ENCODE measurements at regions not wholly inside any gene's neighbourhood (a gene's known extent, or its start where the extent isn't known, plus 50 kb on each side); places are given as distances from the start of the nearest gene placed in this dataset.

DNA sequence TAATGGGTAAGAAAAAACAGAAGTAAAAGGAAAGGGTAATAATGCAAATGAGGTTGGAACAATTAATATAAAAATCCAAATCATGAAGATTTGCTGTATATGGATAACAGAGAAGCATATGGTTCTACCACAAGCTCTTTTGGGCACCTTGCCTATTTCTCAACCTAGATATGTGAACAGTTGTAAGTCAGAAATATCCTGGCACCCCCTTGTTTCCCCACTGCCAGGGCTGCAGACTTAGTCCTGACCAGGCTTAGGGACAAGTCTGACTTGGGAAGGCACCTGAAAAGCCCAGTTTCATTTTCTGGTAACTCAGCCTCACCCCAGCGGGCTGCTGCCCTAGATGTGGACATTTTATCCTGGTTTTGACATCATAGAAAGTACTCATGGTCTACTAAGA, 183.2 kb upstream of the STAC start:
- no peak for DNase-seq

DNA sequence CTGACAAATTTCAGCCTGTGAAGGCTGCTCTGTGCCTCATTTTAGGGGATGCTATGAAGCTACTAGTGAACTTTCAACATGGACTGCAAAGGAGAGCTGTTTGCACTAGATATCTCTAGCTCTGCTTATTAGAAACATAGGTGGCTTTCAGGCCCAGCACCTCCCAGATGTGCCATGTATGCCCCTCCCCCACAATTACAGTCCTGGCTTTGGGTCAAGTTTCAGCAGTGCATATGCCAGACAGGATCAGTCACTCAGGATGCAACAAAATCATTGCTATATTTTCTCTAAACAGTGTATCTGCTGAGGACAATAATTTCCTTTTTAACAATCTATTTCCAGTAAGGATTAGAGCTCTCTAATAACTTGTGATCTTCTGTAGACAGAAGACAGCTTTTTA, 178.8 kb upstream of the STAC start:
- DNase-seq = no peak

DNA sequence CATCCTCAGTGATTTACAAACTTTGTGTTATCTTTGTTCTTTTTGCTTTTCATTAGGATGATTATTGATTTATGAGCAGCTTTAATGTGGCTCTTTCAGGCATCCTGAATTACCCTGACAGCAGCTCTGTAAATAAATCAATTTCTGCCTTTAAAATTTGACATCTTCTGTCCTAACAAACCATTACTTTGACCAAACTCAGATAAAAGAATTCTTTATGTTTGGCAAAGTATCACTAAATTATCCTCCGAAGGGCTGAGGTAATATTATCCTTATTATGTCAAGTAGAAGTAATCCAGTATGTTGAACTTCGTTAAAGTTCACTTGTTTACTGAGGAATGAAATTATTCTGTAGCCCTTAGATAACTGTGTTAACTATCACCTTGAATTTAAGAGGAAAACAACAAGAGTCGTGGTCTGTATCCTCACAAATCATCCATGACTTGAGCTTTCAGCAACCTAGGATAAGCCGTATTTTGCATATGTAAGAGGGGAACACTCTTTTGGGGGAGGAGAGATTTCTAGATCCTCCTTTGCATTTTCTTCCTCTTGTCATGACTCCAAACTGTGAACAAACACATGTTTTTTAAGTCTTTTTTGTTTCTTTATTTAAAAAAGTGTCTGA, 173.2 kb upstream of the STAC start:
- no peak for DNase-seq

DNA sequence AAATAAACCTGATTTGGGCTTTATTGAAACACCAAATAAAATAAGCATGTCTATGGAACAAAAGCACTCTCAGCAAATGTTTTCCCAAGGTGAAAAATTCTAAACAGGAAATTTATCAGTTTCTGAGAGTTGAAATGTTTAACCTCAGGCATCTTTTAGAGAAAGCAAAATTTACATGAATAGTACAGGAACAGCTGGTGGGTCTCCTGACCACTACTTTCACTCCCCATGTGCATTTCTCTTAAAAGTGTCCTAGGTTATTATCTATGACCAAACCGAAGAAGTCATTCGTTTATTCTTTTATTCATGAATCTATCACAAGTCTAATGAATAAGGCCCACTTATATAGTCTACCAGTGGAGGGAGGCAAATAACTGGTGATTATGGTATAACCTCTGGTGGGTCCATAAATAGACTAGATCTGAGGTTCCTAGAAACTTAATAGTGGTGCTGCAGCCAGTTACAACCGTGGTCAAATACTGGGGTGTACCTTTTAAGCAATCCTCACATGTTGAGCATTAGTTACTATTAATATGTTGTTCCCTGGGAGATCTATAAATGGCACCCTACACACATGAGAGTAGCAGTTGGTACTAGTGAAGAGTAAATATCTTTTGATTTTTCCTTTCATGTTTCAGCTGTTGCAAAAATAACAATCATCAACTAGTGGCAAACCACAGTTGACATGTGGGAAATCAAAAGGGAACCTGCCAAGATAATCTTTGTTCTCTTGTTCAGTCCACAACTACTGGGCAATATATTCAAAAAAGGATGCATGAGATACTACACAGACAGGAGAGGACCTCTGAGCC, 169.3 kb upstream of the STAC start:
- no peak for DNase-seq

DNA sequence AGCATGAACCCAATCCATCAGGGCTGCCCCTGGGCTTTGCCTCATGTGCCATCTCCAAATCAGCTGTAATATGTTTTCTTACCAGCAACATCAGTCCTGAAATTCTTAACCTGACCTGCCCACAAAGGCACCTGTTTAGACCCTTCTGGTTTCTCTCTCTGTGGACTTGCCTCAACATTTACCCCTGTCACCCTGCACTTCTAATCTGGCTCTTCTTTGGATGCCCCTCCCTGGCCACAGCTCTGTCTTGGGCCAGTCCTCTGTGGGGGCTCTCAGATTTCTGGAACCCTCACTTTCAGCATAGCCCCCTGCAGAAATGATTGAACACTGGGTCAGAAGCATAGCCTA, 168.7 kb upstream of the STAC start:
- no peak for DNase-seq

DNA sequence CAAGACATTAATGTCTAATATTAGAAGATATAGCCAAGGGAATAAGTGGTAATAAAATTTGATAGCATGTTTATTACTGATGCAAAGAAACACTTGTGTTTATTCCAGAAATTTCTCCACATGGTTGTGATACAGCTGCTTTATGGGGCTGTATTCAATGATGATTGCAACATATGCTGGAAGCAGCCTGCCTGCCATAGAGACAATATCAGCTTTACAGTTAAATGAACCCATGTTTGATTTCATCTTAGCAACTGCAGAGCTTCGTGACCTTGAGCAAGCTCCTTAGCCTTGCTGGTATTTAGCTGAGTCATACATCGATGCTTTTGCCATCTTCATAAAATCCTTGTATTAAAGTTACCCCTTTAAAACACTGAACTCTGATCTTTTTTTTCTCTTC, 168.1 kb upstream of the STAC start:
- no peak for DNase-seq

DNA sequence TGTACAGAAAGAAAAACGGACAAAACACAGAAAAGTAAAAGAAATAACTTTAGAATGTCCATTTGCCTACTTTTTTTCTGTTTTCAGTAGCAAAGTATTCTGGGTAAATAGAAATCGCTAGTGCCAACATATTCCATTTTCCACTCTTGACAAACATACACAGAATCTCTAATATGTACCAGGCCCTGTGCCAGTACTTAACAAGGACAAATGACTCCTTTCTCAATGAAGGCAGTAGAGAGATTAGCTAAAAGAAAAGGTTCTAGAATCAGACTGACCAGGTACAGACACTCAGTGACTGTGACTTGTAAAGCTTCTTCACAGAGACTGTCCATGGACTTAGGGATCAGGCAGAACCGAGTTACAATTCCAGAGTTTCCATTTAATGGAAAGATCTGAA, 165.8 kb upstream of the STAC start:
- peak in 1 of 2 experiments; percentile 22 for DNase-seq

DNA sequence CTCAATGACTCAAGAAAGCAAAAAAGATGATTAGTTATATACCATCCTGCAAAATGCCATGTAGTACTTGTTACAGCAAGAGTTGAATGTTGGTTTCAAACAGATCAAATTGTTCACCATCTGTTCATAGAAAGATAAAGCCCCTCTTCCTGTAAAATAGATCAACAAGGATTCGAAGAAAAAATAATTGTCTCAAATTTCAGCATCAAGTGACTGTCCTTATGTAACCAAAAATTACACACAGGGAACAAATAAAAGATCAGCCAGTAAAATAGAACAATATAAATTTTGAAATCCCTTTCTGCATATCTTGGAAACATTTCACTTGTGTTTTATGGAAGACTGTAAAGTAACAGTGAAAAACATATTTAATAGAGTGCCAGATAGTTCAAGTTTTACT, 165.1 kb upstream of the STAC start:
- DNase-seq = no peak

DNA sequence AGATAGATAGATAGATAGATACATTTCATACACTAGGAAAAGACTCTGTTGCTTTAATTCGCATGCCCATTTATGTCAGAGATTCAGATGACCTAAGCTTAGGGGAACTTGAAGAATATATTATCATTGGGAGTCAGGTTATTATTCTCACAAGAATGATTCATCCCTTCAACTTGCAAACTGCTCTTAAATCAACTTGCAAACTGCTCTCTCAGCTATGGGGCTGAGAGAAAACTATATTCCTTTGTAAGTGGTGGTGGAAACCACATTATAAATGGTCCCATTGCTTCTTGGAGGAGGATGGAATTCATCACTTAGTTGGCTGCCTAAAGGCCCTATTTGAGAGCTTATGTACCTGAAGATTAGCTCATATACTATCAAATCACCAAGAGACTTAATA, 160.9 kb upstream of the STAC start:
- no peak for DNase-seq

DNA sequence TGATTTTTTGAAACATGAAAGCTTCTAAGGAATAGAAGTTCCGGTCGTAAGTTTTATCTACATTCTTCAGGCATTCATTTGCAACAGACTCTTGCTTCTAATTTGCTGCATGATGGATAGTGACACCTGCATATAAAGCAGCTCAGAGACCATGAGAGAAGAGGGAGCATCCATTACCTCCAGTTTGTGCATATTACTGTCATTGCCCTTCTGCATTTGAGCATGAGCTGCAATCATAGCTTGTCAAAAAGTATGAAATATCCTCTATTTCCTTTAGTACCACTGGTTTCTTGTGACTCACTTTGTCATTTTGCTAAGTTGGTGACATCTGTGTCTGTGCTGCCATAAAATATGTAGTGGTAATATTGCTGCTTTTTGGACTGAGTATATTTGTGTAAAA, 160.1 kb upstream of the STAC start:
- DNase-seq = no peak

DNA sequence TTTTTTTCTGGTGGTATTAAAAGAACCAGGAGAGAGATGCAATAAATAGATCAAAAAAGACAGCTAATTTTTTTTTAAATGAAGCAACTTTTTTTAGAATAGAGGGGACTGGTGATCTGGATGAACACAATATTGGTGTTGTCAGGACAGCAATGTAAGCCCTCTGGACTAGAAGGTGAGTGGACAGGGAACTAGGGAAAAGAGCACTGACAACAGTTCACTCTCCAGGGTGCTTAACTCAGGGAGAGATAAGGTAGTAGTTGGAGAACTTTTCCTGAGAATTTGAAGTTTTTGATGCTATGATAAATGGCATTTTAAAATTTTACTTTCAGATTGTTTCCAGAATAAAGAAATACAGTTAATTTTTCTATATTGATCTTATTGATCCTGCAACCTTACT, 158.3 kb upstream of the STAC start:
- DNase-seq = no peak

DNA sequence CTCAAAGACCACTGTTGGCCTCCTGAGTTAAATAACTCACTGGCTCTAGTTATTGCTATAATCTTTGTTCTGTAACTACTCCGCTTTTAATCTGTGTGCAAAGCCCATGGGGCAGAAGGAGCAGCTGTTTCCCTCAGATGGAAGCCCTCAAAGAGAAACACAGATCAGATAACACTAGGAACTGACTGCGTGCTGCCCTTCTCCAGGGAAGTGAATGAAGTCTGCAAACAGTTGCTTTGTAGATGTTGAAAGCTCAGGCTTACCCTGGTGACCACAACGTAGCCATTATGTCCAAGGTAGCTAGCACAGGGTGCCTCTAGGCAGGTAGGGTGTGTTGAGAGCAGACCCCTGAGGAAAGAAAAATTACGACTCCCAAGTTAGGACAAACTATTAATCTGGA, 152.3 kb upstream of the STAC start:
- no peak for DNase-seq

DNA sequence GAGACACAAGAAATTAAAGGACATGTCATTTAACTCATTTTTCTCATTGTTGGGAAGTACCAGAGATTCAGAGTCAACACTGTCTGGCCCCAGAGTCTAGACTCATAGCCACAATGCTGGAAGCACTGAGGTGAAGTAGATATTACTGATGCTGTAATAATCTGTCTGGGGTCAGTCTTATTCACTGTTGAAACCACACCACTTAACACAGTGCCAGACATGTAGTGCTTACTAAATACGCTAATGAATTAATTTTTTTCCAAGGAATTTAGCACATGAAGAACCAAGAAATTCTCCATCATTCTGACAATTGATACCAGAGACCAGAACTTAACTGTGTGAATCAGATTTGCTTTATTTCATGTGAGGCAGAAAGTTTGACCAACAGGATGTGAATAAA, 150.8 kb upstream of the STAC start:
- DNase-seq = no peak

DNA sequence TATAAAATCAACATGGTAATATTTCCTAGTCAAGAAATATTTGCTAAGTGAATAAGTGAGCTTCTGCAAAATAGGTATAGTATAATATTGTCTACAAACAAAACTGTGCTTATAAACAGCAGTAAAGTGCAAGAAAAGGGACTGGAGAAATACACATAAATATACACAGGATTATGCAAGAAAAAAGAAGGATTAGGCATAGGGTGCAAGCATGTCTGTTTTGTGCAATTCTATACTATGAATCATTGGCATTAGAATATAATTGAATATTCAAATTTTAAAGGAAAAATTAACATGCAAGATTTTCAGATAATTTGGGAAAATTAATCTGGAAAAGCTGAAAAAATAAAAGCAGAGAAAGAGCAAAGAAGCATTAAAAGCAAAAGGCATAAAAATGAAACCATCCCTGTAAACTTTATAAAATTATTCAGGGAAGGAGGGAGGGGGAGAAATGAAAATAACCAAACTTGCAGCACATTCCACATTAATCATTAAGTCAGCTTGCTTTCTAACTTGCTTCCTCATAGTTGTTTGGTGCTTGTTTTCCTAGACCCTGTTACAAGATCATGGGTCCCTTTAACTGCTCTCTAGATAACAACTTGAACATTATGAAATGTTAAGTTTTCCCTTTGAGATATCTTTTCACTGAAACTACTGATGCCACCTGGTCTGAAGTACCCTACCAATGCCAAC, 147.4 kb upstream of the STAC start:
- no peak for DNase-seq

DNA sequence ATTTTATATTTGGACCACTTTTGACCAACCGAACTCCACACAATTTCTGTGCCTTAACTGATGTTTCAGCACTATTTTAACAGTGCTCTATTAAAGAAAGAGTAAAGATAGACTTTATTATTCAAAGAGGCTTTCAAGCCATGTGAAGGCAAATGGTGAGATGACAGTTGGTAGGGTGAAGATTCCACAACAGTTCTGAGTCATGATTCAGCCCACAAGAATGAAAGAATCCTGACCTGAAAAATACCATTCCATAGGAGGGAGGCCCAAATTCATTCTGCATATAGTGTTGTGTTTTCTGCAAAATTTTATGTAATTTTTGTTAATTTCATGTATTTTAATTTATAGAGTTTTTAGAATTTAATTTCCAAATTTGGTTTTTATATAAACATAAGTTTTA, 135.6 kb upstream of the STAC start:
- no peak for DNase-seq

DNA sequence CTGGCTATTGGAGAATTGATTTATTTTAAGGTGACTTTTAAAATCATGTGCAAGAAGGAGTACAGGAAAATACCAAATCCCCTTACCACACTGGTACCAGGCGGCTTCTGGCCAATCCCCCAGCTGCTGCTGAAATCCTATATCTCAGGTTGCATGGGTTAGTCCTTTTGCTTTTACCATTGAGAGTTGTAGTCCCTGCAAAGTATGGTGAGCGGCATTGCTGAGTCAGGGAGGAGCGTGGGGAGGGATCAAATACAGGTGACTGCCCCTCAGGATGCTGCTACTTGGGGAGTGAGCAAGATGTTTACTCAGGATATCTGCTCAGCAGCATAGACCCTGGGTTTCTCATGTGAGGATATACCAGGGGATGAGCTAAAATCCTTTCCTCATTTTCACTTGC, 131.9 kb upstream of the STAC start:
- no peak for DNase-seq

DNA sequence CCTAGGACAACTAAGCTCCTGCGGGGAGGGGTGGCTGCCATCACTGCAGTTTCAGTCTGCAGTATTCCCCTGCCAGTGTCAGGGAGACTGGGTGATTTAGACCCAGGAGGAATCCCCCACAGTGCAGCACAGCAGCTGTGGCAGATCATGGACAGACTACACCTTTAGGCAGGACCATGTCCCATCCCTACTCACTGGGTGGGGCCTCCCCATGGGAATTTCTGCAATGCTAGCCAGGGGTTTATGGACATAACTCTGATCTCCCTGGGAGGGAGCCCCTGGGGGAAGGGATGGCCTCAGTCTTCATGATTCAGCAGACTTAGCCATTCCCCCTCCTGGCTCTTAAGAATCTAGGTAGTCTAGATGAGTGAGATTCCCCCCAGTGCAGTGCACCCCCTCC, 130.1 kb upstream of the STAC start:
- no peak for DNase-seq

DNA sequence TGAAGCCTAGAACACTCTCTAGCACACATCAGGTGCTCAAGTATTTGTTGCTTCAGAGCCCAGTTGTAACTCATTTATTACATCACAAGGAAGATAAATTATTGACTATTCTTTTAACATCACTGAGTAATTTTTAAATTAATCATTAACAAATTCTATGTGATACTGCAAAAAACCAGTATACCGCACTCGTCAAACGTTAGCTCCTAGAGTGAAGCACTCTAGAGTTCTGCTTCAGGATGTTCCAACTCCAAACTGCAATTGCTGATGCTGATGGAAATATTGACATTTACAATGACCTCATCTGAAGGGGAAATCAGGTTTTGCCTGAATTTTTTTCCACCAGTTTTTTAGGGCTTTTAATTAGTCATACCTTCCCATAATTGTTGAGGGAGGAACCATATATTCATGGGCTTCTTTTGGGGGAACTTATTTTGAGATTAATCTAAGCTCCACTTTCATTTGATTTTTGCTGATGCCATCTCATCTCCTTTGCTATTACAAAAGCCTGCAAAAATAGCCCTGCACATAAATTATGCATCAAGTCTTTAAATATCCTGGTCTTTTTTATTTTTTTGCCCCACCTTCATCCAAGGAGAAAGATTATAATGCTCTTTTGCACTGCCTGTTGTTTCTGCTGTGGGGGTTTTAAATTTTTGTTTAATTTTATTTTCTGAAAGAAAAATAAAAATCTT, 123.0 kb upstream of the STAC start:
- no peak for DNase-seq

DNA sequence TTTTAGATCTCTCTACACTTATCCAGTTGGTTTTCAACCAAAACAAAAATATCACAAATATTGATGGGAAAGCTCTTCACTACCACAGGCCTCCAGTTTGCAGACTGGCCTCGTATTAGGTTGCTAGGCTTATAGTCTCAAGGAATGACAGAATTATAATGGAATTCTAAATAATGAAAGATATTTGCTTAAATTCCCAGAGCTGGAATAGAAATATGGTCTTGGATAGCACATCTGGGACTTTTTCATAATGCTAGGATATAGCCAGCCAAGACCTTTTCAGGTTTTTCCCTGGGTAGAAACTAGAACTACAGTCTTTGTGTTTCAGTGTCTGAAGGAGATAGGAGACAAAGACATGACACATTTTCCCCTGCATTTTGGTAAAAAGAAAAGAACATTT, 121.9 kb upstream of the STAC start:
- no peak for DNase-seq

DNA sequence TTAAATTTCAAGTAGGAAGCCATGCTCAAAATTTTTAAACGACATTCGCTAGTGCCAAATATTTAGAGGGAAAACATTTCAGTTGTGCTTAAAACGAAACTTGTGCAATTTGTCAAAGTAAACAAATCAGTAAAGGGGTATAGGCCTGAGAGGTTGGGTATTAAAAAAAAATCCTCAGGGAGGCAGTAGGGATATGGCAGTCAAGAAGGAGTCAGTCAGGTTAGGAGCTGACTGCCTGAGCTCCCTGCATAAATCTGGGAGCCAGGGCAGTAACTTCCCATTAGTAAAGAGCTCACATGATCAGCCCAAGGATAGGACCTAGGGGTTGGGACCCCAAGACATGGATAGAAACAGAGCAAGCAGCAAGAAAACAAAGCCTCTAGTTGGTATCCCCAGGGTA, 120.7 kb upstream of the STAC start:
- no peak for DNase-seq

DNA sequence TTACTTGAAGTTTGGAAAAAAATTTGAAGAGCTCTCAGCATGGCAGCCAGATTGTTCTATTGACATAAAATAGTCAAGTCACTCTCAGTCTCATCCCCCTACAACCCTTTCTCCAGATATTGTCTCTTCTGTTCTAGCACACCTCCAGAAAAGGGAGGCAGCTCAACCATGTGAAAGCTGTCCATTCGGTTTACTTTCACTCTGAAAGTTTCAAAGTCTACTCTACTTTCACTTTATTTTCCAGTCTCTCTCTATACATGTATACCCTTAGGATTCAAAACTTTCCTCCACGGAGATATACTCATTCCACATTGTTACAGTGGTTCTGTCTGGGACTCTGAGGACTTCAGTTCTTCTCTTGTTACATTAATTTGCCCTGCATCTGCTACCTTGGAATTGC, 111.0 kb upstream of the STAC start:
- DNase-seq = no peak

DNA sequence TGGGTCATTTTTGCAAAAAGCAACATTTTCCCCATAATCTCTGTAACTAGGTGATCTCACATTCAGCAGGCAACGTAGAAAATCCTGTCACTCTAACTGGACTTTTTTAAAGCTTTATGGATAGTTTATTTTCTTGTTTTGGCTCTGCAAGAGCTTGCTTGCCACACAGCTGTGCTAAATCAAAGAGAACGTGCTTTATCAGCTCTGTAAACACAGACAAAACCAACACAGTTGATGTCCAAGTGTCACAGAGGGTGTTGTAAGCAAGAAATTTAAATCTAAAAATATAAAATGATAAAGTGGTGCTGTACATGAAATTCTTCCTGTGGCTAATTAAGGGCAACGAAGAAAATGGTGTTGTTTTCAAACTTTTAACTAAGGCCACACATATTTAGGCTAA, 97.5 kb upstream of the STAC start:
- no peak for DNase-seq

DNA sequence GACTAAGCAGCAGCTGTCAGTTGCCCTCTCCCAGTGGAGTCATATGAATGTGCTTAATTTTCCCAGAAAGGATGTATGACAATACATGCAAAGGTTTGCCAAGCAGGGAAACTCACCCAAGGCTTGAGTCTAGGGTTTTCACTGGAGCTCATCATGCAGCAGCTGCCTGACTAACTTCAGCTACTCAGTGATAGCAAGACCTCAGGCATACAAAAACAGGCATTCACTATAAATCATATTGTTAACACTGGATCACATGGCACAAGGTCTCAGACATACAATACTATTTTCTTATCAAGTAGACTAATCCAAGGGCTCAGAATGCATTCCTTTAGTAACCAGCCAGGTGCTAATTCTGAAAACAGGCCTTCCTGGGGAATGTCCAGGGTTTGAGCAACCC, 85.0 kb upstream of the STAC start:
- no peak for DNase-seq

DNA sequence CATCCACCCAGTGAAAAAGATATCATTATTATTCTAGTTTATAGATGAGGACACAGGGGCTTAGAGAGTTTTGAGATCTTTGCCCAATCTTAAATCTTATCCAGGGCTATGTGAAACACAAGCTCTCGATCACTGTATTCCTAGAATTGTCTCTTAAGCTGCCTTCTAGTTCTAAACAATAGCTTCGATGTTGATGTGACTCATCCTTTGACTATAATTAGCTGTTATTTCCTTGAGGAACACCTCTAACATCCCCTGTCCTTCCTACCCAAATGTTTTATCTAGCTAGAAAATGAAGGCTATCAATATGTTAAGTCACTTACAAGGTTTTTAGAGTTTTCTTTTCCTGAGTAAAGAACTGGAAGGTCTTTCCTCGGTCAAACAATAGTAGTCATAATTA, 83.1 kb upstream of the STAC start:
- no peak for DNase-seq

Measured in NCI-H2081 (cell line).